Mononuclear cell (primary cell): ENCODE measurements at regions not wholly inside any gene's neighbourhood (a gene's known extent, or its start where the extent isn't known, plus 50 kb on each side); places are given as distances from the start of the nearest gene placed in this dataset.

ENCODE experiments used
- H3K27me3 ChIP-seq: 2 replicates; pipeline ENCODE4 v1.6.0; 2011; ENCODE audit warnings: low read length, control low read depth; ENCODE audit not compliant: insufficient read depth
- H3K4me1 ChIP-seq: 2 replicates; pipeline ENCODE4 v1.5.1; 2011; ENCODE audit warnings: mild to moderate bottlenecking, low read length, control low read depth; ENCODE audit not compliant: insufficient read depth
- H3K4me3 ChIP-seq: 2 replicates; pipeline ENCODE4 v1.5.1; 2011; ENCODE audit warnings: mild to moderate bottlenecking, low read length, moderate library complexity
- H3K9me3 ChIP-seq: 2 replicates; pipeline ENCODE4 v1.5.1; 2011; ENCODE audit warnings: low read depth, mild to moderate bottlenecking, control low read depth, low read length

DNA sequence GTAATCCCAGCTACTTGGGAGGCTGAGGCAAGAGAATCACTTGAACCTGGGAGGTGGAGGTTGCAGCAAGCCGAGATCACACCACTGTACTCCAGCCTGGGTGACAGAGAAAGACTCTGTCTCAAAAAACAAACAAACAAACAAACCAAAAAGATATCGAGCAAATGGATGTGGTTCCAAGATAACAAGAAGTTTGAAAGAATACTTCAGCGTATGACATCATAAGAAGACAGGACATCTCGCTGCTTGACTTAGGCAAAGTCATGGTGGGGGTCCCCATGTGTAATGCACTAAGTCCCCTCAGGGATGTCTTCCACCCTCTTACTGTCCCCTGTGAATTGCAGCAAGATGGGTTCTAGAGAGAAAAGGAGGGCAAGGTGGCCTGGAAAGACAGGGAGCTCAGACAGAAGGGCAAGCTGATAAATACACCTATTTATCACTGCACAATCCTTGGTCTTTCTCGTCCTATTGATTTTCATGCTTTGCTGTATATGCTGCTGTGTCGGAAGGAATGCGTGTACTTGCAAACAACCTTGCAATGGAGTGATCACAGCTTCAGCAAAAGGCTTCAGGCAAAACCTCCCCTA lies 115.0 kb downstream of the BDH1 start:
- Histone ChIP-seq H3K4me3 (no peak overlapping the region), H3K27me3 (no peaks in the 10 kb centered on the region), H3K9me3 (no peaks in the 10 kb centered on the region), H3K4me1 (no peaks in the 10 kb centered on the region)

DNA sequence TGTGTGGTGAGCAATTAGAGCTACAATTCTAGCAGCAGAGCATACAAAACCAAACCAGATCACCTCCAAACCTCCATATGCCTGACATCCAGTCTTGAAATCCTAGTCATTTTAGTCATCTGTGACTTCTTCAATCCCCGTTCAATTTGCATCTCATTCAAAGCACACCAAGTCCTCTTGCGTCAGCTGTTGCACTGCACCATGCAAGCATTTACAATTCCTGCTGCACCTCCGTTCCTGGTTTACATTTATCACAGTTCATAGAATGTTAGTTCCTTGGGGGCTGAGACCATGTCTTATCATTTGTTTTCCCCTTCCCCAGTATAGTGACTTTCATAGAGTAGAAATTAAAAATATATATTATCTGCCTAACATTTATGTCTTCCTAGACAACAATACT lies 116.9 kb downstream of the BDH1 start:
- no peak overlapping the region for H3K4me3 ChIP-seq
- no peaks in the 10 kb centered on the region for H3K27me3 ChIP-seq
- no peaks in the 10 kb centered on the region for H3K9me3 ChIP-seq
- no peaks in the 10 kb centered on the region for H3K4me1 ChIP-seq

DNA sequence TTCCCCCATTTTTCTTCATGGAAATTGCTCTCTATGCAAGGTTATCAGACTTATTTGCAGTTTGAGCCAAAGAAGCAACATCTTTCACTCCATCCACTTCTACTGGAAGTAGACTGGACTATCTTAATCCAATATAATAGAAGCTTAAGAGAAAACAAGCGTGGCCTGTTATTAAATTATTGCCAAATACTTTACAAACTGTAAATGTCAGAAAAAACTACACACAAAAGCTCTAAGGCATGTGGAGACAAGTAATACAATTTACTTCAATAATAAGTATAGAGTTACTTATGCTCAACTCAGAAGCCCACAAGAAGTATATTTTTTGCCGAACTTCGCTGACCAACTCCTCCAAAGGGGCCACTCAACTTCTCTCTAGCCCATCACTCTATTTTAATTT lies 120.3 kb downstream of the BDH1 start:
- H3K27me3 ChIP-seq: no peaks in the 10 kb centered on the region
- no peak overlapping the region for H3K4me3 ChIP-seq
- no peaks in the 10 kb centered on the region for H3K4me1 ChIP-seq
- H3K9me3 ChIP-seq: no peaks in the 10 kb centered on the region

DNA sequence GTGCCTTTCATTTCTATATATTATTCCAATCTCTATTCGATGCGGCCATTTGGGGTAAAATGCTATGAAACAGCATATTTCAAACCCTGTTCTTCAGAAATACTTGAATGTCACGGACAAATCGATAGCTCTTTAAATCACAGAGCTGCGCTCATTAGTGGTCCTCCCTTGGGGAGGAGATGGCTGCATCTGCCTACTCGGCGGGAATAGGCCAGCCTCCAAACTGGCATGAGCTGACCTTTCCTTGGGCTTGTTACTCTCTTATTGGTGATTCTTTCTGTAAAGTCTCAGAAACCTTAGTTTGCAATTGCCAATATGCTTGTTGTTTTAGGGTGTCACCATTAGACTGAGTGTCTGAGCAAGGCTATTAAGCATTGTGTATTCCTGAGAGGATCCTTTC lies 120.9 kb downstream of the BDH1 start:
- Histone ChIP-seq H3K9me3 (no peaks in the 10 kb centered on the region), H3K27me3 (no peaks in the 10 kb centered on the region), H3K4me1 (no peaks in the 10 kb centered on the region), H3K4me3 (no peak overlapping the region)

DNA sequence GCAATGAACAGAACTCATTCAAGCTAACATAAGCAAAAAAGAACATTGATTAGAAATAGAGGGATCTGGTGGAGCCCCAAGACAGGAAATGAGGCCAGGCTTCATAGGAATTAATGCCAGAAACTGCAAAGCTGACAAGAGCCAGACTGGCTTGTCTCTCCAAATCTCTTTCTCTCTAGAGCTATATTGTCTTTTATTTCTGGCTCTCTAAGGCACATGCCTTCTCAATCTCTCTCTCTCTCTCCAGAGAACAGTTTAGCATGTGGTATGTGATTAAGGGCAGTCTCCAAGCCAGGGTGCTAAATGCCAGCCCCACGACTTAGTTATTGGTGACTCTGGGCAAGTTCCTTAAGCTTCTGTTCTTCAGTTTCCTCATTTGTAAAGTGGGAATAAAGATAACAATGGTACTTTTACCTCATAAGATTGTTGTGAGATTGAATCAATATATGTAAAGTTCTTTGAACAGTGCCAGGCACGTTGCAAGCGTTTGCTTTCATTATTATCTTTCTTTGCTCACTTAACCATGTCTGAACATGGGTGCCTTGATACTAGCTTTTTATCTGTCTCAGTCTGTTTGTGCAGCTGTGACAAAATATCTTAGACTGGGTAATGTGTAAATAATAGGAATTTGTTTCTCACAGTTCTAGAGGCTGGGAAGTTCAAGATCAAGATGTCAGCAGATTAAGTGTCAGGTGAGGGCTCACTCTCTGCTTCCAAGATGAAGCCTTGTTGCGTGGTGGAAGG lies 123.2 kb downstream of the BDH1 start:
- no peak overlapping the region for H3K4me3 ChIP-seq
- H3K4me1 ChIP-seq: peaks cover 11% of the 10 kb centered on the region
- no peaks in the 10 kb centered on the region for H3K27me3 ChIP-seq
- no peaks in the 10 kb centered on the region for H3K9me3 ChIP-seq

DNA sequence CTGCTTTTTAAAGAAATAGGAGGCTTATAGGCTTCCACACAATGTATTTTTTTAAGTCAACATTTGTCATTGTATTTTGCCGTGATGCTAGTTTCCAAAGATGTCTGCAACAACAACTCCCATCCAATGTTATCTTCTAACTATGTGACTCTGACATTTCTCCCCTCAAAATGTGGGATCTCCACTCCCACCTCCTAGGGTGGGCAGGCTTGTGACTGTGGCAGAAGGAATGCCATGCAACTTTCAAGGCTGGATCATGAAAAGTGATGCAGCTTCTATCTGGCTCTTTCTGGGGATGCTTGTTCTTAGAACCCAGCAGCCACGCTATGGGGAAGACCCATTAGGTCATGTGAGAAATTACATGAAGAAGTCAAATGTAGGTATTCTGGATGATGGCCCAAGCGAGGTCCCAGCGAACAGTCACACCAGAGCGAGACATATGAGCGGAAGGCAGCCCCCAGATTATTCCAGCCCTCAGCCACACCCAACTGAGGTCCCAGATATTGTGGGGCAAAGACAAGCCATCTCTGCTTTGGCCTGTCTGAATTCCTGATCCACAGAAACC lies 124.3 kb downstream of the BDH1 start:
- Histone ChIP-seq H3K4me1 (peaks cover 11% of the 10 kb centered on the region), H3K9me3 (no peaks in the 10 kb centered on the region), H3K27me3 (no peaks in the 10 kb centered on the region), H3K4me3 (no peak overlapping the region)

DNA sequence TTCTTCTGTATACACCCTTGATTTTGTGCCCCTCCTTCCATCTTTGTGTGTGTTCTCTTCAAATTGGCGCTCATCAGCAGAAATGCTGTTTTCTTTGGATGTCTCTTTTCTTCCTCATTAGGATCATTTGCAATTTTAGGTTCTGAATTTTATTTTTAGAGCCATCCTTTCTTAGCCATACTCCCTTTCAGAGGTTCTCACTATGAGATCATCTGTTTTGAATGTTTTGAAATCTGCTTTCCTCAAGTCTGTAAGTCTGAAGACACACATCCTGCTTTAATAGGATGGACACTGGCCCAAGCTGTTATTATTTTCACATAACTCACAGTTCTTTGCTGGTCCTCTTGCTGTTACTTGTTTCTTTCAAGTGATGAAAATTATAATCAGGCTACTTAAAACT lies 124.8 kb downstream of the BDH1 start:
- Histone ChIP-seq H3K4me1 (peaks cover 11% of the 10 kb centered on the region), H3K27me3 (no peaks in the 10 kb centered on the region), H3K4me3 (no peak overlapping the region), H3K9me3 (no peaks in the 10 kb centered on the region)

DNA sequence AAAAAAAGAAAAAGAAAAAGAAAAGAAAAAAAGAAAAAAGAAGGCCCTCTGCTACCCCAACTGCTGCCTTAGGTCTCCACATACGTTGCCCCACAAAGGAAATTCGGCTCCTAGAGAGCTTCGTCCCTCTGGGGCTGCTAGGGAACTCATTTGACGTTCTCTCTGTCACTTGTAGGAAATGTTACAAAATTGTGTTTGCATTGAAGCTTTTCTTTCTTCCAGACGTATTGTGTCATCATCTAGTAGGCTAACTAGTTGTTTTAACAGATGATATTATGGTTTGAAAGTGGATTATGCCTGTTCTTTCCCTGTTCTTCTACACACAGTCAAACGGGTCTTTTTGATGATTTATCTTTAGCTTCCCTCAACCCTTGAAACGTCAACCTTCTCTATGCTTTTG lies 125.3 kb downstream of the BDH1 start:
- H3K4me1 ChIP-seq: peaks cover 11% of the 10 kb centered on the region
- no peak overlapping the region for H3K4me3 ChIP-seq
- H3K27me3 ChIP-seq: no peaks in the 10 kb centered on the region
- no peaks in the 10 kb centered on the region for H3K9me3 ChIP-seq

DNA sequence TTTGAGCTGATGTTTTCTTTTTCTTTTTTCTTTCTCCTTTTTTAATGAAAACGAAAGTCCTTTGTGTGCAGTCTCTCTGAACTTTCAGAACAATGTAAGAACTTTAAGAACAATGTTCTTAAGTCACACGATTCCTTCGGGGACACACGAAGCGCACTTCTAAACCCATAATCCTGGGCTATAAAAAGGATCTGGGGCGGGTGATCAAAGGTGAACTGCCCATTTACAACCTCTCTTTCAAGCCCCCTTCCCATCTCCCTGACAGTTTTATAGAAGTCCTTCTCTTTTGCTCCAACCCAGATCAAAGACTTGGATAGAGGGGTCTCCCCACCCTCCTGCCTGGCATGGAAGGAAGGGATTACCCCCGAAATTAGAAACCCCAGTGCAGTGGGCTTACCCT lies 126.8 kb downstream of the BDH1 start:
- Histone ChIP-seq H3K4me3 (no peak overlapping the region), H3K27me3 (no peaks in the 10 kb centered on the region), H3K9me3 (no peaks in the 10 kb centered on the region), H3K4me1 (peaks cover 11% of the 10 kb centered on the region)

DNA sequence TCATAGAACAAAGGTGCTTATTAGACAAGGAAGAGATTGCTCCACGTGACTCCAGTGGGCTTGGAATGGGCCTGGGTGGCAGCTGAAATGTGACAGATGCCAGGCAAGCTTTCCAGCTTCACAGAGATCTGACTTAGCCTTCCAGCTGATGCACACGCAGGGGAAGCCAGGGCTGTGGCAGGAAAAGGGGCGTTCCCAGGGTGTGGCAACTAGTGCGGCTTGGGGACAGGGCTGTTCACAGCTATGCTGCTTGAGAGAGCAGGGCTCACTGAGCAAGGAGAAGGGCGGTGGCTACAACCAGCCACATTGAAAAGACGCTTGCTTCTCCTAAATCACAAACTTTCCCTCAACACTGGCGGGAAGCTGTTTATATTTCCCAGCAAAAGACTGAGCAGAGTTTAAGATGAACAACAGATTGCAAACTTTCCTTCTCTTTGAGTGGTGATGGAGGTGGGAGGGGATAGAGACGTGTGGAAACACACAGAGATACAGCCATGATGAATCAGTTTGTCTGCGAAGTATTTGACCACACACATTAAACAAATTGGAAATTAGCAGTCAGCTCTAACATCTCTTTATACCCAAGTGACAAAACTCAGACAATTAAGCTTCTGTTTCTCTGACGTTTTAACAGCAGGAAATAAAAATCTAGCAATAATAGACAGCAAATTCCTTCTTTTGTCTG lies 127.5 kb downstream of the BDH1 start:
- no peak overlapping the region for H3K4me3 ChIP-seq
- H3K27me3 ChIP-seq: no peaks in the 10 kb centered on the region
- H3K9me3 ChIP-seq: no peaks in the 10 kb centered on the region
- peaks cover 11% of the 10 kb centered on the region for H3K4me1 ChIP-seq

DNA sequence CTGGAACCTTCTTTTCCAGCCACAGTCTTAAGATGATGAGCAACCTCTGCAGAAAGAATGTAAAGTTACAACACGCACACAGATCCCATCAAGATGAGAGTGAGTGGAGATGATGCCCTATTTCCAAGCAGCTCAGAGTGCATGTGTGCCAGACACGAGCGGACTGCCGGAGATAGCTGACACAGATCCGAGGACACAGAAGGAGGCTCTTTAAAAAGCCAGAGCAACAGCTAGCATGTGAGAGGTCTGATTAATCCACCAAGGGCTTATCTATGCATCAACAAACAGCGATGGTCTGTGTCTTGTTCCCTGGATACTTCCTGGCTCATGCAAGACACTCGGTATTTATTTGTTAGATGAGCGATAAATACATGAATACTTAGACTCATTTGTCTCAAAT lies 128.6 kb upstream of the DLG1 start:
- Histone ChIP-seq H3K4me3 (no peak overlapping the region), H3K27me3 (no peaks in the 10 kb centered on the region), H3K9me3 (no peaks in the 10 kb centered on the region), H3K4me1 (peaks cover 11% of the 10 kb centered on the region)

DNA sequence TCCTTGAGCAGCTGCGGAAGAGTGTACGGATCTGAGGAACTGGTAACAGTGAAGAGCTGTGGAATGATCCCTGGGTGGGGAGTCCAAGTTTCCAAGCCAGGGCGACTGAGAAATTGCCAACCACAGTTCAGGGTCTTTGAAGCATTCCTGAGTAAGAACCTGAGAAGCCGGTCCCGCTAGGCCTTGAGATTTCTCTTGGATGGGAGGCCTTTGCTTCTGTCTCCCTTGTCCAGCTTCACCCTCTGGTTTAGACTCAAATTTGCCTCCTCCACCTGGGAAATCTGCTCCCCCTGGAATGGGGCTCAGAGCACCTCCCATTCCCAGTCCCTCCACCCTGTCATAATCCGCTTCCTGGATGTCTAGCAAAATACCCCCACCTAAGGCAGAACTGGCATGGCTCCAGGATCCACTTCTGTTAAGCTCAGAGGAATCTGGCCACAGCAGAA lies 127.7 kb upstream of the DLG1 start:
- H3K9me3 ChIP-seq: no peaks in the 10 kb centered on the region
- peaks cover 11% of the 10 kb centered on the region for H3K4me1 ChIP-seq
- no peaks in the 10 kb centered on the region for H3K27me3 ChIP-seq
- H3K4me3 ChIP-seq: no peak overlapping the region

DNA sequence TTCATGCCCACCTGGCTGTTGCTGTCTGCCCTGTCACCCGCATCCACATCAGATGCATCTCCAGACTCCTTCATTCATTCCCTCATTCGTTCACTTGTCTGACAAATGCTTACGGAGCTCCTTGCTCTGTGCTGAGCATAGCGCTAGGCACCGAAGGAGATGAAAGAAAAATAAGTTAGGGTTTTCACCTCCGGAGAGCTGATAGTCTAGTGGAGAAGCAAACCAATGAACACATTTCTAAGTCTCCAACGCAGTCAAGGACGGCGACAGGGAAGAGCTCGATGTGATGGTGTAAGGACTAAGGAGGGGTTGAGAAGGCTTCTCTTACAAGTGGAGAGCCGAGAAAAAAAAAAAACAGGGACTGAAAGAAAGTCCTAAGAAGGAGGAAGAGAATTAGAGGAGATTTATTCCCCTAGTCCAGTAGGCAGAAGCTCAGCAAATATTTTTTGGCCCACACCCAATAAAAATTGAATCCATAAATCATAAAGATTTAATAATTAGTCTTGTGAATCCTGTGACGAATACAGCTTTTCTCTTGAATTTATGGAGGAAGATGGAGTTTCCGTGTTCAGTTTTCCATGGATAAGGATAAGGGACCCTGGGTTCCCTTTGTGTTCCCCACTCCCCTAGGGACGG lies 127.2 kb upstream of the DLG1 start:
- no peaks in the 10 kb centered on the region for H3K27me3 ChIP-seq

DNA sequence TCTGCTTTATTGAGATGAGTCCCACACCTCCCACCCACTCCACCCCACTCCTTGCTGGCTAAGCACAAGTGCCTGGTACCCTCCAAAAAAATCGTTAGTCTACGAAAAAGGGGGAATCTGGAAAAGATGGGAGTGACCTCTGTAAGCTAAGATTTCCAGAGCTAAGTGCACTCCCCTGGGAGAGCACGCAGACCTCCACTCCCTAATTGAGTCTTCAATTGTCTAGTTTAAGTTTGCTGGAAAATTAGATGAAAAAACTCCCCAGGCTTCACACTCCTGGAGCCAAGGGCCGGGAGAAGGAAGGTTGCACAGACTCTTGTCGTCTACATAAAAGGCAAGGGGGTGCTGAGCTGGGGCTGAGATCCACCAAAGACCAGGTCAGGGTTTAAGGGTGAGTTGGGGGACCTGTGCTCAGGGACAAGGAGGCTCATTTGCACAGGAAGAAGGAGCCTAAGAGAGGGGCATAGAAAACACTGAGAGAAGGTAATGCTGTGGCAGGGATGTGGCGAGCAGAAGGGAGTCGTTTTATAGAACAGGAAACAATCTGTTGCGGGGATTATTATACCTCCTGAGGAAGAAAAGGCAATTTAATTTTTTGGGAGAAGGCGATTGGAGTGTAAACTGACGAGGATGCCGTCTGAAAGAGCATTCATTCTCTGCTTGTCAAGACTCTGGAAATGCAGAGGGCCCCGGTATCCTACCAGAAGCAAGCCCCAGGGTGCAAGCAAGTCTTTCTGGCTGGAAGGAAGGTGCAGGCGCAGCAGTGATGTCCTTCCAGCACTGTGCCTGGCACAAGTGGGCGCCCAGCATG lies 126.5 kb upstream of the DLG1 start:
- Histone ChIP-seq H3K9me3 (no peaks in the 10 kb centered on the region), H3K4me3 (no peak overlapping the region), H3K27me3 (no peaks in the 10 kb centered on the region), H3K4me1 (peaks cover 11% of the 10 kb centered on the region)

More for the DNA sequence above, 127.2 kb upstream of the DLG1 start:
- no peak overlapping the region for H3K4me3 ChIP-seq
- no peaks in the 10 kb centered on the region for H3K9me3 ChIP-seq
- peaks cover 11% of the 10 kb centered on the region for H3K4me1 ChIP-seq
